HEK293 (cell line): ENCODE measurements at regions not wholly inside any gene's neighbourhood (a gene's known extent, or its start where the extent isn't known, plus 50 kb on each side); places are given as distances from the start of the nearest gene placed in this dataset.

ENCODE experiments used
- CTCF ChIA-PET: fragments of 350-600 bp; formaldehyde crosslinking; extraction: SDS; loops from one replicate; lab custom pipeline; 2021; ENCODE audit warnings: antibody characterized with exemption; lab: Yijun Ruan, JAX
- POLR2A ChIA-PET: fragments of 300-600 bp; formaldehyde crosslinking; extraction: SDS; loops from one replicate; lab custom pipeline; 2020; ENCODE audit warnings: antibody characterized with exemption, inconsistent platforms; lab: Yijun Ruan, JAX
- H3K27ac ChIP-seq: fragments of 200-500 bp; sonication (Bioruptor generic); 2 replicates; pipeline ENCODE4 v1.5.1; 2014; ENCODE audit warnings: low read depth, low read length, control low read depth, inconsistent platforms; ENCODE audit errors: extremely low read depth
- H3K36me3 ChIP-seq, 2 experiments: fragments of 200-500 bp in 1 of 2; sonication (Bioruptor generic) in 1 of 2; 1 replicate in 1 of 2; 2 replicates in 1 of 2; pipeline ENCODE4 v1.5.1; 2014 to 2017; ENCODE audit warnings: inconsistent platforms in 2 of 2, low read length in 2 of 2; ENCODE audit not compliant: control insufficient read depth in 2 of 2, insufficient read depth in 1 of 2
- H3K4me1 ChIP-seq: fragments of 200-500 bp; sonication (Bioruptor generic); 2 replicates; pipeline ENCODE4 v1.5.1; 2014; ENCODE audit warnings: mild to moderate bottlenecking, low read length, inconsistent platforms; ENCODE audit not compliant: control insufficient read depth, insufficient read depth
- H3K4me3 ChIP-seq: 2 replicates; pipeline ENCODE4 v1.5.1; 2011; ENCODE audit warnings: low read depth, mild to moderate bottlenecking, control low read depth, low read length, moderate library complexity
- H3K9me3 ChIP-seq: fragments of 200-500 bp; sonication (Bioruptor generic); 2 replicates; pipeline ENCODE4 v1.5.1; 2014; ENCODE audit warnings: low read depth, low read length, inconsistent platforms; ENCODE audit not compliant: control insufficient read depth, insufficient read depth
- INSM2 ChIP-seq: fragments of 450-650 bp; formaldehyde crosslinking; IDR thresholded peaks from 2 replicates; pipeline ENCODE4 v1.5.1; 2016; ENCODE audit warnings: missing biosample characterization, missing genetic modification characterization
- KLF9 ChIP-seq: fragments of 450-650 bp; formaldehyde crosslinking; IDR thresholded peaks from 2 replicates; pipeline ENCODE4 v1.5.1; 2016; ENCODE audit warnings: missing biosample characterization, missing genetic modification characterization, low read depth
- PRDM4 ChIP-seq: fragments of 450-650 bp; formaldehyde crosslinking; IDR thresholded peaks from 2 replicates; pipeline ENCODE4 v1.5.1; 2017; ENCODE audit warnings: missing biosample characterization, missing genetic modification characterization
- ZBTB11 ChIP-seq: fragments of 450-650 bp; formaldehyde crosslinking; conservative IDR thresholded peaks from 2 replicates; pipeline ENCODE4 v1.5.1; 2016; ENCODE audit warnings: low read depth, missing biosample characterization, missing genetic modification characterization
- ZBTB8A ChIP-seq: fragments of 450-650 bp; formaldehyde crosslinking; IDR thresholded peaks from 2 replicates; pipeline ENCODE4 v1.5.1; 2016; ENCODE audit warnings: missing biosample characterization, missing genetic modification characterization
- ZEB2 ChIP-seq: fragments of 450-650 bp; formaldehyde crosslinking; IDR thresholded peaks from 2 replicates; pipeline ENCODE4 v1.5.1; 2016; ENCODE audit warnings: missing biosample characterization, missing genetic modification characterization
- ZNF133 ChIP-seq: fragments of 450-650 bp; formaldehyde crosslinking; IDR thresholded peaks from 2 replicates; pipeline ENCODE4 v1.5.1; 2016; ENCODE audit warnings: missing biosample characterization, missing genetic modification characterization
- ZNF138 ChIP-seq: fragments of 450-650 bp; formaldehyde crosslinking; IDR thresholded peaks from 2 replicates; pipeline ENCODE4 v1.5.1; 2016; ENCODE audit warnings: missing biosample characterization, missing genetic modification characterization, borderline replicate concordance
- ZNF175 ChIP-seq: fragments of 450-650 bp; formaldehyde crosslinking; IDR thresholded peaks from 2 replicates; pipeline ENCODE4 v1.5.1; 2016; ENCODE audit warnings: missing biosample characterization, missing genetic modification characterization
- ZNF19 ChIP-seq: fragments of 450-650 bp; formaldehyde crosslinking; IDR thresholded peaks from 2 replicates; pipeline ENCODE4; 2016; ENCODE audit warnings: missing biosample characterization, missing genetic modification characterization, low read depth
- ZNF341 ChIP-seq: fragments of 450-650 bp; formaldehyde crosslinking; IDR thresholded peaks from 2 replicates; pipeline ENCODE4; 2016; ENCODE audit warnings: low read depth, missing biosample characterization, missing genetic modification characterization
- ZNF362 ChIP-seq: fragments of 450-650 bp; formaldehyde crosslinking; IDR thresholded peaks from 2 replicates; pipeline ENCODE4 v1.5.1; 2016; ENCODE audit warnings: missing biosample characterization, missing genetic modification characterization
- ZNF398 ChIP-seq: fragments of 450-650 bp; formaldehyde crosslinking; IDR thresholded peaks from 2 replicates; pipeline ENCODE4 v1.5.1; 2017; ENCODE audit warnings: missing biosample characterization, missing genetic modification characterization
- ZNF510 ChIP-seq: fragments of 450-650 bp; formaldehyde crosslinking; IDR thresholded peaks from 2 replicates; pipeline ENCODE4 v1.5.1; 2018; ENCODE audit warnings: mild to moderate bottlenecking, missing genetic modification characterization, missing biosample characterization; ENCODE audit not compliant: insufficient replicate concordance
- ZNF521 ChIP-seq: fragments of 450-650 bp; formaldehyde crosslinking; IDR thresholded peaks from 2 replicates; pipeline ENCODE4 v1.5.1; 2017; ENCODE audit warnings: missing biosample characterization, mild to moderate bottlenecking, missing genetic modification characterization
- ZNF544 ChIP-seq: fragments of 450-650 bp; formaldehyde crosslinking; IDR thresholded peaks from 2 replicates; pipeline ENCODE4 v1.5.0; 2017; ENCODE audit warnings: missing biosample characterization, missing genetic modification characterization
- ZNF561 ChIP-seq: fragments of 450-650 bp; IDR thresholded peaks from 2 replicates; pipeline ENCODE4 v1.5.1; 2018; ENCODE audit warnings: missing biosample characterization, missing genetic modification characterization, borderline replicate concordance
- ZNF596 ChIP-seq: fragments of 450-650 bp; IDR thresholded peaks from 2 replicates; pipeline ENCODE4 v1.5.0; 2018; ENCODE audit warnings: missing biosample characterization, mild to moderate bottlenecking, missing genetic modification characterization, moderate library complexity
- ZNF747 ChIP-seq: fragments of 450-650 bp; formaldehyde crosslinking; IDR thresholded peaks from 2 replicates; pipeline ENCODE4 v1.5.1; 2016; ENCODE audit warnings: missing biosample characterization, missing genetic modification characterization
- ZNF768 ChIP-seq: fragments of 450-650 bp; formaldehyde crosslinking; IDR thresholded peaks from 2 replicates; pipeline ENCODE4 v1.5.1; 2018; ENCODE audit warnings: missing biosample characterization, mild to moderate bottlenecking, missing genetic modification characterization

- ChIA-PET POLR2A (no interaction called here), CTCF (interaction anchor here (0.7 kb wide), 2 partner anchors 19 to 652 kb away, joined by 3 to 5 read pairs; no protein-coding TSS in a partner anchor)
- H3K9me3 ChIP-seq: no peaks in the 10 kb centered on the region
- no peak overlapping the region for H3K27ac ChIP-seq
- H3K4me1 ChIP-seq: no peaks in the 10 kb centered on the region
- H3K36me3 ChIP-seq: no peaks in the 10 kb centered on the region
- H3K4me3 ChIP-seq: no peak overlapping the region
- TF ChIP-seq INSM2 (tag by site-specific recombination) (no peak), ZNF747 (no peak), ZNF544 (tag by site-specific recombination) (no peak), ZNF175 (tag by site-specific recombination) (no peak), ZNF341 (no peak), ZNF362 (tag by site-specific recombination) (no peak), ZNF133 (tag by site-specific recombination) (no peak), ZNF561 (tag by site-specific recombination) (no peak)
Observed at GRCh38 chr6:112557435-112557834, 210.3 kb downstream of the RFPL4B start.

- Histone ChIP-seq H3K36me3 (no peaks in the 10 kb centered on the region), H3K4me3 (no peak overlapping the region), H3K9me3 (no peaks in the 10 kb centered on the region), H3K4me1 (no peaks in the 10 kb centered on the region), H3K27ac (no peak overlapping the region)
- TF ChIP-seq ZNF19: no peak
- TF ChIP-seq KLF9: no peak
- no peak for TF ChIP-seq ZNF596 (tag by site-specific recombination)
- TF ChIP-seq ZNF138 (tag by site-specific recombination): no peak
- TF ChIP-seq ZNF521 (tag by site-specific recombination): no peak
- TF ChIP-seq ZBTB8A (tag by site-specific recombination): no peak
- no peak for TF ChIP-seq ZNF398 (tag by site-specific recombination)
- no peak for TF ChIP-seq PRDM4 (tag by site-specific recombination)
- TF ChIP-seq ZNF510 (tag by site-specific recombination): no peak
- TF ChIP-seq ZEB2 (tag by site-specific recombination): no peak
- no peak for TF ChIP-seq ZBTB11 (tag by site-specific recombination)
- no peak for TF ChIP-seq ZNF768 (tag by site-specific recombination)
- ChIA-PET CTCF (interaction anchor here (0.7 to 0.8 kb wide), 3 partner anchors 19 to 651 kb away, joined by 3 to 5 read pairs (median 3); no protein-coding TSS in a partner anchor), POLR2A (no interaction called here)
Observed at GRCh38 chr6:112557961-112558360, 210.8 kb downstream of the RFPL4B start.
